Anterior cingulate cortex (tissue), 58 donors: ENCODE measurements at regions not wholly inside any gene's neighbourhood (a gene's known extent, or its start where the extent isn't known, plus 50 kb on each side); places are given as distances from the start of the nearest gene placed in this dataset.

ENCODE experiments used
- DNase-seq, 58 donors: peaks; one replicate each; lab custom pipeline; 2025; lab: John Stamatoyannopoulos, UW

DNA sequence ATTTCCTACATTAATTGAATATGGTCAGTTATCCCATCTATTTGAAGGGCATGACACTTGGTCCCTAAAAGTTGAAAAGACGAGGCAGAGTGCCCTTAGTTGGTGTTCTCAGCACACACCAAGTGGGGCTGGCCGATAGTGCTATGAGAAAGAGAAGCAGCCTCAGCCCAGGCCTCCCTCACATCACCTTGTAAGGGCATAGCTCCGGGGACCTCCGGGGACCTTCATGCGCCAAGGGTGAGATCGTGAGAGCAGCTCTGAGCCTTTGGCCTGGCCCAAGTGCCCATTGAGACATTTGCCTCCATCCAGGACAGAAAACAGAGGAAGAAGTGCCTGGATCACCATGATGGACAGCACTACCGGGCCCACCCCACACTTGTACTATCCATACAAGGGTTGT, 244.3 kb upstream of the COPS8 start:
- DNase-seq: no peak

DNA sequence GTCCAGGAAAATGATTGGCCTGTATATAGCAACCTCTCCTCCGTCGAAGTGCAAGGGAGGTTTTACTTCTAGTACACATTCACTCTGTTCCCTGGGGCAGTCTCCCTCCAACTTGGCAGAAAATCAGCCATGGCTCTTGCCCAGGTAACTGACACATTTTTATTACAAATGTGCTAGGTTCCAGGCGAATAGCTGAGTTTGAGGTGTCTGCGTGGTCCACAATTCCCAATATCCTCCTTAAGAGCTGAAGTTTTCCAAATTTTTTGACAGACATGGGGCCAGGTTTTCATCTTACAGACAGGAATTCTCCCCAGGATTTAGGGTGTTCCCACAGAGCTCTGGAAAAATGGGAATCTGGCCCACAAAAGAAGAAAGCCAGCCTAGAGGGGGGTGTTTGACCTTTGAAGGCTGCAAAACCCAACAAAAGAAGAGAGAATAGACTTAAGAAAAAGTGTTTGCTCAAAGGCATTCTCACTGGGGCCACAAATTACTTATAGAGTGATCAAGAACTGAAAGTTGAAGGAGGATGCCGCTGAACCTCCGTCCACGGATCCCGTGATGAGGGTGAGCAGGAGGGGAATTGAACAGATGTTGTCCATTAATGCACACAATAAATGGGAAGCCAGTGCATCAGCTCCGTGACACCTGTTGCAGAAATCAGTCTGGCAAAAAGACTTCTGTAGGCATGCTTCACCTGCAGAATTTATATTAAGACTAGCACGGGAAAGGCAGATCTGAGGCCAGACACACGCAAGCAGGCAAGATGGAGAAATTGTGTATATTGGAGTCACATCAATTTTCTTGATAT, 242.3 kb upstream of the COPS8 start:
- no peak for DNase-seq

DNA sequence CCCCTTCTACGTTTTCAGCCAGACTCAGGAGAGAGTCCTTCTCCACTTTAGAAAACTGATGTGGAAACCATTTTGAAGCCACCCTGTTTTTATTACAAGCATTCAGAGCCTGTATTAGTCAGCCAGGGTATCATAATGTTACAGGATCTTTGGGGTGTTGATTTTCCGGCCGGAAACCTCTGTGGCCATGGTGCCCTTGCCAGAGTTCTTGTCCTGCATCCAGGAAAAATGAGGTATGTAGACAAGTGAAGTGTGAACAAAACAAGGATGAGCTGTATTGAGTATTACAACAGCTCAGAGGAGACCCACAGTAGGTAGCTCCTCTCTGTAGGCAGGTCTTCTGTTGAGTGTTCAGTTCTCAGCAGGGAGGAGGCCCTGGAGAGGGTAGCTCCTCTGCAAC, 241.0 kb upstream of the COPS8 start:
- no peak for DNase-seq

DNA sequence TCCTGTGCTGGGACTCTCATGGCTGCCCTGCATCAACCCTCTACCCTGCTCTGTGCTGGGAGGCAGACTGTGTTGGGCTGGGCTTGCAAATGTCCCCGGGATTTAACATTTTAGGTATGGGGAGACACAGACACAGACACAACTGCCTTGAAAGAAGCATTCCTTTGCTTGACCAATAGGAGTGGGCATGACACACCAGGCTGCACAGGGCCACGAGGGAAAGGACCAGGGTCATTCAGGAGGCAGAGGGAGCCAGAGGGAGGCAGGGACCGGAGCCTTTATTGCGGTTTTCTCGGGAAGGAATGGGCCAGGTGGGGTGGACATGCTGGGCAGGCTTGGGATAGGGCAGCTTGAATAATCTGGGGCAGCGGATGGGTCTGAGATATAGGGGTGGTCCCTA, 238.7 kb upstream of the COPS8 start:
- no peak for DNase-seq

DNA sequence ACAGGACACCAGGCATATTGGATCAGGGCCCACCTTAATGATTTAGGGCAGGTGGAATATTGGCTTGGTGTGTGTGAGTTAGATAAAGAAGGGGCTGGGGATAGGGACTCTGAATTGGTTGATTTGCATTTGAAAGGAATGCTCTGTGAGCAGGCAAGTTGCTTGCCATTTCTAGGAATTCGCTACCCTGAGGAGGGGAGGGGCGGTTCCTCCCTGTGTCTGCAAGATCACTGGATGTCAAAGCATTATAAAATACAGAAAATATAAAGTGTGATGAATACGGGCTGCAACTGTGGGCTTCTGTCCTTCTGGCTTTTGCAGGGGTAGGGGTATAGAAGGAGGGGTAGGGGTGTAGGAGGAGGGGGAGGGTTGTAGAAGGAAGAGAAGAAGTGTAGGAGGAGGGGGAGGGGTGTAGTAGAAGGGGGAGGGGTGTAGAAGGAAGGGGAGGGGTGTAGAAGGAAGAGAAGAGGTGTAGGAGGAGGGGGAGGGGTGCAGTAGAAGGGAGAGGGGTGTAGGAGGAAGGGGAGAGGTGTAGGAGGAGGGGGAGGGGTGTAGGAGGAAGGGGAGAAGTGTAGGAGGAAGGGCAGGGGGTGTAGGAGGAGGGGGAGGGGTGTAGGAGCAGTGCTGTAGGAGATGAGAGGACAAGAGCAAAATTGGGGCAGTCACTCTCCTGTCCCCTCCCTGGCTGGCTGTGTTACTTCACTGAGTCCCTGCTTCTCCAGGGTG, 238.0 kb upstream of the COPS8 start:
- no peak for DNase-seq

DNA sequence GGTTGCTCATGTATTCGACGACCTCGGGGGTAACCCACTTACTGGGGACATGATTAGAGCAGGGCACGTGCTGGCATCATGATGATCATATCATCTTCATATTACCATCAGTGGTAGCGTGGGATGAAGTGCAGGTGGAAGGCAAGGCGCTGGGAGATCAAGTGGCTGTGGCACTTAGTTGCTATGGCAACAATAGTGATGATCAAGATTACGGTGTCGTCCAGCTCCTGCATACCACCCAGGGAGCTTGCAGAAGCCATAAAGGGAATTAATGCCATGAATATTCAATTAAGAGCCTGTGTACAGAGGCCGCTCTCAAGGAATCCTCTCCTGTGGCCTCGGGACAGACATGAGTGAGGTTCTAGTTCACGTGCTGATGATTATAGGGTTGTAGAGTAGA, 237.2 kb upstream of the COPS8 start:
- DNase-seq: no peak

DNA sequence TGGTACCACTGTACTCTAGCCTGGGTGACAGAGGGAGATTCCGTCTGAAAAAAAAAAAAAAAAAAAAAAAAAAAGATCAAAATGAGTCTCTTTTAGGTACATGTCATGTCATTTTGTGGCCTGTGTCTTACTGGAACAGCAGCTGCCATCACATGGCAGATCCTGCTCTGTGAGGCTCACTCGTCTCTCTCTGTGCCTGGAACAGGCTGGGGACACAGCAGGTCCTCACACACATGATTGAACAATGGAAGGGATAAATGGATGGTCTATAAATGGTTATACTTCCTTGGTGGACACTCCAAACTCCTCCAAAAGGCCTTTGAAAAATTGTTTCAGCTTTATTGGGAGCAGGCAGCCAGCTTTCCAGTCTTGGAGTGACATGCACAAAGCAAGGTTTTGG, 236.2 kb upstream of the COPS8 start:
- DNase-seq: no peak

DNA sequence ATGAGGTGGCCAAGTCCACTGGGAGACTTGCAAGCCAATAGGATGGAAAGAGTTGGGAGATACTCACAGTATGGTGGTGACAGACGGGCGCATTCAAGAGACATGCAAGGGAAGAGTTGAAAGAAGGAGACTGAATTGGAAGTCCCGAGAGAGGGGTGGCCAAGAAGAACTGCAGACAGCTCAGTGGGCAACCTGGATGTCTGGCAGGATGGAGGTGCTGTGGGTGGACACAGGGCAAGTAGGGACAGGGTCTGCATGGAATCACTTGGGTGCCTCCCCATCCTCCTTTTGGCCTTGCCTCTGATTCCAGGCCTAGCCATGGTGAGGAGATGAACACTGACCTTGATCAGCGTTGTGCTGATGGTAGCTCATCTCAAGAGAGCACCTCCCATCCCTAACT, 235.7 kb upstream of the COPS8 start:
- DNase-seq: no peak

DNA sequence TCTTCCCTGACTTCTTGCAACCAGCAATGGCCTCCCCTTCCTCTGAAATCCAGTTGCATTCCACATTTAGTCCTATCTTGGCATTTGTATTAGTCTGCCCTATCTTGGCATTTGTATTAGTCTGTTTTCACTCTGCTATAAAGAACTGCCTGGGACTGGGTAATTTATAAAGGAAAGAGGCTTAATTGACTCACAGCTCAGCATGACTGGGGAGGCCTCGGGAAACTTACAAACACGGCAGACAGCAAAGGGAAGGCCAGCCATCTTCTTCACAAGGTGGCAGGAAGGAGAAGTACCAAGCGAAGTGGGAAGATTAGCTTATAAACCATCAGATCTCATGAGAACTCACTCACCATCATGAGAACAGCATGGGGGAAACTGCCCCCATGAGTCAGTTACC, 234.5 kb upstream of the COPS8 start:
- DNase-seq: no peak

DNA sequence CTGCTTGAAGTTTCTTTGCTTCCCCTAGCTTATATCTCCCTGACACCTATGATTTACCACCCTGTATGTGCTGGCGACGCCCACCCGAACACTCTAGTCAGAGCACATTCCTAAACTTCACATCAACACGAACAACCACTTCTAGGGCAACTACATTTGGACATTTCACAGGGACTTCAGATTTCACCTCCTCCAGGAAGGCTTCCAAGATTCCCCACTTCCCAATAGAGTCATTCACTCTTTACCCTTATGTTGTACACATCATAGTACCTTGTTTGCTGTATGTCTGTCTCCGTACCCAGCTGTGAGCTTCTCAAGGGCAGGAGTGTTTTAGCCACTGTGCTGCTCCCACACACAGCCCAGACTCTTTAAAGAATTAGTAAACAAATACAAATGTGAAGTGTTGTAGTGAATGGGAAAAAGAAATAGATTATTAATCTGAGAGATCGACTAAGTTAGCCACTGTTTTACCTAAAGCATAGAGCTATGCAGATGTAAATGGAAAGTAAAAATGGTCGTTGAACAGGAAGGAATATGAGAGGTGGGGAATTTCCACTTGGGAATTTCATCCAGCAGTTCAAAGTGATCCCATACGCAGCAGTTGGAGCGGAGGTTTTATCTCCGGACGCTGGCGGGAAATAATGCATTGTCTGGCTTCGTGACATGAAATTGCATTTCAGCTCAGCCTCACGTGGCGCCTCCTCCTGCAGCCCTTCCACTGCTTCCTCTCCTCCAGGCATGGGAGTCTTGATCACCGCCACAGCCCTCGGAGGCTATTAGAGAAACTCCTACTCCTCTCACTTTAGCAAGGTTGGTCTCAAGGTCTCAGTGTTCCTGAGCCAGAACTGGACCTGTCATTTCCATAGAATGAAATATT, 233.4 kb upstream of the COPS8 start:
- DNase-seq: no peak

DNA sequence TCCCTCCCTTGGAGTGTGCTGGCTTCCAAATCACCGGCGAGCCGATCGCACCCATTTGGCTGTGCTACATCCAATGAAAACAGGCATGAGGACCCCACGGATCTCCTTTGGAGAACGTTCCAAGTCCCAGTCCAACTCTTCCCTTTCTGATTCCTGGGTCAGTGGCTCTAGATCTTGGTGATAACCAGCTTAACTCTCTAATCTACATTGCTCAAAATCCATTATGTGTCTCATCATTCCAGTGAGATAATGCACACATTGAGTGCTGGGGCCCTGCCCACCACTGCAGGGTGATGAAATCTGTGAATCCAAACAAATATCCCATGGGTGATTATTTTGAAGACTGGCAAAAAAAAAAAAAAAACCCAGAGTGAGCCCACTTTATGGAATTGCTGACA, 232.7 kb upstream of the COPS8 start:
- DNase-seq: no peak

DNA sequence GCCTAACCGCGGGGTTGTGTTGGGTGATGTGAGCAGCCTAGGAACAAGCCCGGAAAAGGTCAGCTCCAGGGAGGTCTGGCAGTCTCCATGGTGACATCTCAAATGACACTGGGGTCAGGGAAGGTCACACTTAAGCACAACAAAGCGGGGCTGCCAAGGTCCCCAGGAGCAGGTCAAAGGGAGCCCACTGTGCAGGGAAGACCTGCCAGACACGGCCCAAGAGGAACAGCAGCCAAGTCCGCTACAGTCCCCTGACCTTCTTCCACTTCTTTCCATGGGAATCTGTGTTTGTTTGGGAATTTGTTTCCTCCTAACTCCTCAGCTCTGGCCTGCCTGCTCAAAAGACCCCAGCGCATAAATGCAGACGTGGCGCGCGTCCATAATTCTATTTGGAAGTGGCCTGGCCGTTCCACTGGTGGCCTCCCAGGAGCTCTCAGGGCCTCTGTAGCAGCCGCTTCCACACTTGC, 232.1 kb upstream of the COPS8 start:
- DNase-seq: peak in 4 of 58 donors; percentile 7 to 39 (median 15)

DNA sequence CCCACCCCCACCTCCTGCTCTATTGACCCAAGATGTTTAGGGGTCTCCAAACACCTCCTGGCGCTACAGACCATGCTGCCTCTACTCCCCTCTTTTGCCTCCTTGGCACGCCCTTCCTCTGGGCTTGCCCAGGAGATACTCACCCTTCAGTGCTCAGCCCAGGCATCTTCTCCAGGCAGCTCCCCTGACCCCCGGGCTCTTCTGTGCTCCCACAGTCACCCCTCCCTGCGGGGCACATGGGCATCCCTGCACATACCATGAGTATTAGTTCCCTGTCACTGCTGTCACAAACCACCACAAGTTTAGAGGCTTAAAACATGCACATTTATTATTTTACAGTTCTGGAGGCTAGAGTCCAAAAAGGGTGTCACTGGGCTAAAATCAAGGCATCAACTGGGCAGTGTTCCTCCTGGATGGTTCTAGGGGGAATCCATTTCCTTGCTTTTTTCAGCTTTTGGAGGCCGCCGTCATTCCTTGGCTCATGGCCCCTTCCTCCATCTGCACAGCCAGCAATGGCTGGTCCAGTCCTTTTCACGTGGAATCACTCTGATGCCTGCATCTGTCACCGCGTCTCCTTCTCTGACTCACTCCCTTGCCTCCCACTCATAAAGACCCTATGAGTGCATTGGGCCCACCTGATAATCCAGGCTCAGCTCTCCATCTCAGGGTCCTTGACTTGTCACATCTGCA, 230.4 kb upstream of the COPS8 start:
- DNase-seq: no peak

DNA sequence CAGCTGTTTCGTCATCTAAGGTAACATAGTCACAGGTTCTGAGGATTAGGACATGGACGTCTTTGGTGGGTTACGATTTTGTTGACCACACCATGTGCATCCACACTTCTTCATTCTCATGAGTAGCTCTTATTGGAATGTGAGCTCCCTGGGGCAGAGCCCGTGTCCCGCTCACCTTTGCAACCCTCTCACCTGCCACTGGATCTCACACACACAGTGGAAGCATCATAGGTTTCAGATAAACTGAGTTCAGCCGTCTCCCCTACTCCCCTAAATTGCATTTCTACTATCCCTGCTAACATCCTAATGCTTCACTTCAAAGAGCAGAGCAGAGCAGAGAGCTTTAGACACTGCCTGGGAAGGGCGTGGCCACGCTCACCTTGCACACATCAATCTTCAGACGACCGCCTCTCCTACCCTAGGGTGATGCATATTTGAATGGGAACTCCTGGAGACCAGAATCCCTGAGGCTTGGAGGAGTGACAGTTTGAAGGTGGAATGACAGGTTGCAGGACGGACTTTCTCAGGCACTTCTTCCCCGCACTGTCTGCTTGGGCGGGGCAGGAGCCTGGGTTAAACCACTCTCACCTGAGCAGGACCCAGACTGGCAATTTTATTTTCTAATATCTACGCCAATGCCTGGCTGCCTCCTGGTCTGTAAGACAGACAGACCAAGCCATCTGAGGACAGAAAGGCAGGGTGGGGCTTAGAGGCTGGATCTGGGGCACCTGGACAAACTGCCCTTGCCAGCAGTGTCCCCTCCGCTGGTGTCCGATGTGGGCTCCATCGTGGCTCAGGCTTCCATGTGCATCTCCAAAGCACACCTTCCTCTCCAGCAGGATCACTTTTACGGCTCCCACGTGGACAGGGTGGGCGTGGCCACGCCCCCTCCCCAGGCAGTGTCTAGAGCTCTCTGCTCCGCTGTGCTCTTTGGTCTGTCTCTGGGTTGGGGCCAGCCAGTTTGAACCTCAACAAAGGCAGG, 229.5 kb upstream of the COPS8 start:
- DNase-seq: no peak

DNA sequence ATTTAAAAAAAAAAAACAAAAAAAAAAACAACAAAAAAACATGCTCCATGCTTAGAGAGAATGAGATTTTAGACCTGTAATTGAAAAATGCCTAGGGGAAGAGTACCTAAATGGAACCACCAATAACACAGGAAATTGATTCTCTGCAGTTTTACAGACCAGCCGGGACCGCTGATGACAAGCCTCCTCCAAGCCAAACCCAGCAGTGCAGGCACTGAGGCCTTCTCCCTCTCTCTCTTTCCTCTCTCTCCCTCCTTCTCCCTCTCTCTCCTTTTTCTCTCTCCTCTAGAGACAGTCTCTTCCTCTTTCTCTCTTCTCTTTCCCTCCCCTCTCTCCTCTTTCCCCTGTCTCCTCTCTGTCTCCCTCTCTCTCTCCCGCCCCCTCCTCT, 228.8 kb upstream of the COPS8 start:
- DNase-seq: no peak

DNA sequence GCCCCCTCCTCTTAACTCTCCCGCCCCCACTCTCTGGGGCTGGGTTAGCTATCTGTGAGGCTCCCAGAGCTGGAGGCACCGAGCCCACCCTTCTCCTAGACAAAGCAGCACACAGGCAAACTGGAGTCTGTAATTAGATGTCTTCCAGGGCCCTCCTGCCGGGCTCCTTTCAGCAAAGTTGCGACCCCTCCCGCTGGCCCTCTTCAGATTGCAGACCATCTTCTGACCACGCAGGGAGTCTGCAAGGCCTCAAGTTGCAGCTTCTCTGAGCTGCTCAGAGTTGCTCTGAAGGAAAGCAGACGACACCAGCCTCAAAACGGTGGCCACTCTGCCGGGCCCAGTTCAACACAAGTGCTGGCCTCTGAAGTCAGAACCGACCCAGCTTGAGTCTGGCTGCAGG, 228.4 kb upstream of the COPS8 start:
- DNase-seq: no peak

DNA sequence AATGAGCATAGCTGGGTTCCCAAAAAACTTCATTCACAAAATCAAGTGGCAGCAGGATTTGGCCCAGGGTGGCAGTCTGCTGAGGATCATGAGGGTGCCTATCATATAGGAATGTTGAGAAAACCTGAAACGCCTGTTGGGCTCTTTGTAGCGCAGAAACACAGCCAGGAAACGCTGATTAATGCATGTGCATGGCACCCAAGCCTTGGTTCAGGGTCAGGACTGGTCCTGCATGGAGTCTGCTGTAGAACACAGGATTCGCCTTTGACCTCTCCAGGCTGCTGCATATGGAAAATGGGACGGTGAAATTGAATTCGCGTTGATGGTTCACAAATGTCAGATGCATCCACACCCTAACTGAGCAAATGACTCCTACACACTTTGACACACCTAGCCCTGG, 227.9 kb upstream of the COPS8 start:
- DNase-seq: no peak

DNA sequence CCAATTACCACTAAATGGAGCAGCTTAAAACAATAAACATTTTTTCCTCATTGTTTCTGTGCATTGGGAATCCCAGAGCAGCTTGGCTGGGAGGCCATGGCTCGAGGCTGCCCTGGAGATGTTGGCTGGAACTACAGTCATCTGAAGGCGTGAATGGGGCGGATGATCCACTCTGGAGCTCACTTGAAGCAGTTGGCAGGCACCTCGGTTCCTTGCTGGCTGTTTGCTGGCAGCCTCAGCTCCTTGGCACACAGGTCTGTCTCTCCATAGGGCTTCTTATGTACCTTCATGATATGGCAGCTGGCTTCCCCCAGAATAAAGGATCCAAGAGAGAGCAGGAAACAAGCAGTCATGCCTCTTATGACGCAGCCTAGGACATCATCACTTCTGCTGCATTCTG, 227.0 kb upstream of the COPS8 start:
- DNase-seq: peak in 36 of 58 donors; percentile 4 to 68 (median 32)

DNA sequence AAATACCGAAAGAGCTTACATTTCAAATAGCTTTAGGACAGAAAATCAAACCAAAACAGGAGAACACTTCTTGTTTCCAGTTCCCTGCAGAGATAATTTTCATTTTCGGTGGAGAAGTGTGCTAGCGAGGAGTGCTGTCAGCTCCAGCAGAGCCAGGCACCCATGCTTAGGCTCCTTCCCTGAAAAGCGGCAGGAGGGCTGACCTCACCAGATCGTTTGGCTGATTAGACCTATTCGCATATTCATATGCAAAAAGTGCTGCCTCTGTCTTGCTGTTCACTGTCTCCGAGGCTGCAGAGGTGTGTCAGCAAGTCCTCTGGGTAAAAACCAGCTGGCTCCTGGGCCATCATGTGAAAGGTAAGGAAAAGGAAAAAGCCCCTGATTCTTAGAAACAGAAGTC, 225.8 kb upstream of the COPS8 start:
- no peak for DNase-seq
